ENCODE measurements at regions not wholly inside any gene's neighbourhood (a gene's known extent, or its start where the extent isn't known, plus 50 kb on each side); places are given as distances from the start of the nearest gene placed in this dataset.

DNA sequence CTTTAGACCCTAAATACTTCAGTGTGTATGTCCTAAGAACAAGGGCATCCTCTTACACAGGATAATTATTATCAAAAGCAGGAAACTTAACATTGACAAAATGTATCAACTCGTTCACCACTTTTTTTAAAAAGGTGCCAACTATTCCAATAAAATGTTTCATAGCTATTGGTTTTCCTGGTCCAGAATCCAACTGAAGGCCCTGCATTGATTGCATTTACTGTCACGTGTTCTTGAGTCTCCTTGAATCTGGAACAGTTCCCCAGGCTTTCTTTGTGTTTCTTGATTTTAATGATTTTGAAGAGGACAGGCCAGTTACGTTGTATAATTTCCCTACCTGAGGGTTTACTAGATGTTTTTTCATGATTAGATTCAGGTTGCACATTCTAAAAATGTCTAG, 94.6 kb upstream of the ARHGEF3 start:
- no peak for TF ChIP-seq POLR2AphosphoS5 (IDR thresholded peaks at IDR 0.05; ENCODE audit: low read depth, low read length)
- TF ChIP-seq CTCF (IDR thresholded peaks at IDR 0.05 in 2 of 3, conservative IDR thresholded peaks at IDR 0.05 in 1 of 3; ENCODE audit: borderline replicate concordance in 1 of 3, insufficient read depth in 1 of 3, low read depth in 2 of 3, low read length in 2 of 3) = no peak
- no peak for TF ChIP-seq EZH2 (IDR thresholded peaks at IDR 0.05)
- no peak for TF ChIP-seq POLR2A (IDR thresholded peaks at IDR 0.05; ENCODE audit: borderline replicate concordance, extremely low read depth, insufficient read depth, insufficient read length)
- no peak for TF ChIP-seq SRF (IDR thresholded peaks at IDR 0.05; ENCODE audit: low read depth)
- TF ChIP-seq EGR1 (IDR thresholded peaks at IDR 0.05; ENCODE audit: low read depth) = no peak
- TF ChIP-seq CBX3 (IDR thresholded peaks at IDR 0.05; ENCODE audit: low read depth) = no peak
- no peak for TF ChIP-seq YY1 (IDR thresholded peaks at IDR 0.05; ENCODE audit: extremely low read depth, insufficient replicate concordance, low read depth, low read length)

Measured in HCT116 (cell line).